ENCODE measurements at regions not wholly inside any gene's neighbourhood (a gene's known extent, or its start where the extent isn't known, plus 50 kb on each side); places are given as distances from the start of the nearest gene placed in this dataset.

DNA sequence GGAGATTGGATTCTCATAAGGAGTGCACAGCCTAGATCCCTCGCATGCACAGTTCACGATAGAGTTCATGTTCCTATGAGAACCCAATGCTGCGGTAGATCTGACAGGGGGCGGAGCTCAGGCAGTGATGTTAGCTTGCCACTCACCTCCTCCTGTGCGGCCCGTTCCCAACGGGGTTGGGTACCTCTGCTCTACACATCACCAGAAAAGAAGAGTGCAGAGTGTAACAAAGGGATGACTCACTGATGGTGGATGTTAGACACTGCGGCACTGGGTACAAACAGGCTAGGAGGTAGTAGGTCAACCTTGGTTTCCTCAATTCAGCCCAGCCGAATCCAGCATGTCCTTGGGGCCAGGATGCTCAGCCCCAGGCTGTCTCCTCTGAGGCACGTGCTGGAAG is 66.8 kb upstream of the CHST15 start:
- Histone ChIP-seq H3K4me3 (ENCODE audit: low read depth, low read length) (no peak overlapping the region), H4K8ac (ENCODE audit: low read depth, low read length) (no peak overlapping the region), H3K79me1 (ENCODE audit: low read length) (peaks cover 3% of the 10 kb centered on the region), H3K9ac (ENCODE audit: low read length) (peak overlapping the region; percentile 12), H3K4ac (ENCODE audit: low read depth, low read length) (no peak overlapping the region), H3K27me3 (ENCODE audit: insufficient read depth, low read length) (peaks cover 4% of the 10 kb centered on the region), H2AFZ (ENCODE audit: insufficient read depth, low read length, poor library complexity) (no peak overlapping the region), H3K27ac (ENCODE audit: low read depth, low read length) (no peak overlapping the region), H2AK5ac (ENCODE audit: low read length) (no peak overlapping the region), H2BK120ac (ENCODE audit: insufficient read depth, low read length, poor library complexity) (no peak overlapping the region), H3K18ac (ENCODE audit: low read length) (no peak overlapping the region), H2BK12ac (ENCODE audit: low read length) (no peak overlapping the region), H3K9me3 (ENCODE audit: insufficient read depth, low read depth, low read length) (peaks cover 6% of the 10 kb centered on the region), H4K12ac (ENCODE audit: low read depth, low read length) (no peak overlapping the region), H2BK5ac (ENCODE audit: low read depth, low read length, poor library complexity) (no peak overlapping the region), H3K4me2 (ENCODE audit: low read length) (no peak overlapping the region), H4K91ac (ENCODE audit: low read depth, low read length) (no peak overlapping the region), H3K23ac (ENCODE audit: low read length) (no peak overlapping the region), H3K36me3 (ENCODE audit: control insufficient read depth in 1 of 2, insufficient read depth in 2 of 2, low read length in 2 of 2) (no peaks in the 10 kb centered on the region), H3K79me2 (ENCODE audit: control insufficient read depth, insufficient read depth, low read length, poor library complexity) (no peaks in the 10 kb centered on the region), H3K4me1 (ENCODE audit: control insufficient read depth in 1 of 2, insufficient read depth in 2 of 2, low read length in 2 of 2) (peaks cover 4 to 21% of the 10 kb centered on the region in 2 experiments), H3K14ac (ENCODE audit: low read length) (no peak overlapping the region)
- WGBS (ENCODE audit: extremely low coverage, insufficient coverage, insufficient read length): no CpG with 5 or more reads among the region's 10 CpGs
- DNase-seq: no peak

DNA sequence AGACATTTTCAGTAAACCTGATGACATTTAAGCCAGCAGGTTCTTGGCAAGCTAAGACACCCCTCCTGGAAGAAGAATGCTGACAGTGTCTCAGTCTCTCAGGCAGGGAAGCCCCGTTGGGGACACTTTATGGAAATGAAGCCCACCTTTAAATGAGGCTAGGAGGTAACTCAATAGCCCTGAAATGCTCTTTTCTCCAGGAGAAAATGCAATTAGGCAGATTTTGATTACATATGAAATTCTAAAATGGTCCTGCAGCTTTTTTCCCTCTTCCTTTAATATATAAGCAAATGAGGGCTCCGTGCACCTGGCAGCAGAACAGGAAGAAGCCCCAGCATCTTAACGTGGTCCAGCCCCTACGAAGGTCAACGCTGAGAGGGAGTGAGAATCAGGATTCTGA is 65.8 kb upstream of the CHST15 start:
- Histone ChIP-seq H2BK120ac (ENCODE audit: insufficient read depth, low read length, poor library complexity) (no peak overlapping the region), H4K12ac (ENCODE audit: low read depth, low read length) (no peak overlapping the region)
- no CpG with 5 or more reads among the region's 5 CpGs for WGBS (ENCODE audit: extremely low coverage, insufficient coverage, insufficient read length)

DNA sequence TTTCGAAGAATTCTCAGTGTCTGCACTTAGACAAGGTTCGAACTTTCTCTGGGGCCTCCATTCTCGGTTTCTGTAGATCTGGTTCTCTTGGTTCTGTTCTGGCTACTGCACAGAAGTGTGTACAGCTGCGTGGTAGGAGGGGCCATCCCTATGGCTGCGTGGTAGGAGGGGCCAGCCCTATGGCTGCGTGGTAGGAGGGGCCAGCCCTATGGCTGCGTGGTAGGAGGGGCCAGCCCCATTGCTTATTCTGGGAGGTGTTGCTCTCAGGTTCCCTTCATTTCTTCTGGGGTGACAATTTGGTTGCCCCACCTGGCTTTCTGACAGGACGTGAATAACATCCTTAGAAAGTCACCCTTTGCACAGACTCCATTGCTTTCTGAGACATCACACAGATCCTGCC is 65.2 kb upstream of the CHST15 start:
- peaks cover 5 to 24% of the 10 kb centered on the region in 2 experiments for H3K4me1 ChIP-seq (ENCODE audit: control insufficient read depth in 1 of 2, insufficient read depth in 2 of 2, low read length in 2 of 2)
- no peak overlapping the region for H2BK12ac ChIP-seq (ENCODE audit: low read length)
- H2BK120ac ChIP-seq (ENCODE audit: insufficient read depth, low read length, poor library complexity): no peak overlapping the region
- no peak overlapping the region for H3K23ac ChIP-seq (ENCODE audit: low read length)
- peaks cover 4% of the 10 kb centered on the region for H3K27me3 ChIP-seq (ENCODE audit: insufficient read depth, low read length)
- no peak overlapping the region for H4K8ac ChIP-seq (ENCODE audit: low read depth, low read length)
- no peak overlapping the region for H3K4ac ChIP-seq (ENCODE audit: low read depth, low read length)
- no peak for DNase-seq
- no peak overlapping the region for H4K12ac ChIP-seq (ENCODE audit: low read depth, low read length)
- no peak overlapping the region for H3K18ac ChIP-seq (ENCODE audit: low read length)
- peaks cover 4% of the 10 kb centered on the region for H3K79me1 ChIP-seq (ENCODE audit: low read length)
- H3K36me3 ChIP-seq (ENCODE audit: control insufficient read depth in 1 of 2, insufficient read depth in 2 of 2, low read length in 2 of 2): no peaks in the 10 kb centered on the region
- WGBS (ENCODE audit: extremely low coverage, insufficient coverage, insufficient read length): no CpG with 5 or more reads among the region's 8 CpGs
- no peak overlapping the region for H2AFZ ChIP-seq (ENCODE audit: insufficient read depth, low read length, poor library complexity)
- no peak overlapping the region for H3K9ac ChIP-seq (ENCODE audit: low read length)
- no peak overlapping the region for H4K91ac ChIP-seq (ENCODE audit: low read depth, low read length)
- H3K9me3 ChIP-seq (ENCODE audit: insufficient read depth, low read depth, low read length): peaks cover 18% of the 10 kb centered on the region
- no peak overlapping the region for H2BK5ac ChIP-seq (ENCODE audit: low read depth, low read length, poor library complexity)
- H3K4me2 ChIP-seq (ENCODE audit: low read length): no peak overlapping the region
- H3K27ac ChIP-seq (ENCODE audit: low read depth, low read length): no peak overlapping the region
- no peaks in the 10 kb centered on the region for H3K79me2 ChIP-seq (ENCODE audit: control insufficient read depth, insufficient read depth, low read length, poor library complexity)
- no peak overlapping the region for H3K14ac ChIP-seq (ENCODE audit: low read length)
- H2AK5ac ChIP-seq (ENCODE audit: low read length): no peak overlapping the region
- H3K4me3 ChIP-seq (ENCODE audit: low read depth, low read length): no peak overlapping the region

More for the DNA sequence above, 65.8 kb upstream of the CHST15 start:
- Histone ChIP-seq H3K27ac (ENCODE audit: low read depth, low read length) (no peak overlapping the region), H3K79me1 (ENCODE audit: low read length) (peaks cover 3% of the 10 kb centered on the region), H3K27me3 (ENCODE audit: insufficient read depth, low read length) (peaks cover 4% of the 10 kb centered on the region), H3K4ac (ENCODE audit: low read depth, low read length) (no peak overlapping the region), H2AFZ (ENCODE audit: insufficient read depth, low read length, poor library complexity) (no peak overlapping the region), H3K9ac (ENCODE audit: low read length) (no peak overlapping the region), H3K36me3 (ENCODE audit: control insufficient read depth in 1 of 2, insufficient read depth in 2 of 2, low read length in 2 of 2) (no peaks in the 10 kb centered on the region), H4K8ac (ENCODE audit: low read depth, low read length) (no peak overlapping the region), H3K4me3 (ENCODE audit: low read depth, low read length) (no peak overlapping the region), H3K14ac (ENCODE audit: low read length) (no peak overlapping the region), H3K18ac (ENCODE audit: low read length) (no peak overlapping the region), H4K91ac (ENCODE audit: low read depth, low read length) (no peak overlapping the region), H2AK5ac (ENCODE audit: low read length) (no peak overlapping the region), H3K9me3 (ENCODE audit: insufficient read depth, low read depth, low read length) (peaks cover 15% of the 10 kb centered on the region), H3K79me2 (ENCODE audit: control insufficient read depth, insufficient read depth, low read length, poor library complexity) (no peaks in the 10 kb centered on the region), H3K4me2 (ENCODE audit: low read length) (no peak overlapping the region), H3K23ac (ENCODE audit: low read length) (no peak overlapping the region), H2BK12ac (ENCODE audit: low read length) (no peak overlapping the region), H3K4me1 (ENCODE audit: control insufficient read depth in 1 of 2, insufficient read depth in 2 of 2, low read length in 2 of 2) (peaks cover 4 to 21% of the 10 kb centered on the region in 2 experiments), H2BK5ac (ENCODE audit: low read depth, low read length, poor library complexity) (no peak overlapping the region)
- DNase-seq: no peak

DNA sequence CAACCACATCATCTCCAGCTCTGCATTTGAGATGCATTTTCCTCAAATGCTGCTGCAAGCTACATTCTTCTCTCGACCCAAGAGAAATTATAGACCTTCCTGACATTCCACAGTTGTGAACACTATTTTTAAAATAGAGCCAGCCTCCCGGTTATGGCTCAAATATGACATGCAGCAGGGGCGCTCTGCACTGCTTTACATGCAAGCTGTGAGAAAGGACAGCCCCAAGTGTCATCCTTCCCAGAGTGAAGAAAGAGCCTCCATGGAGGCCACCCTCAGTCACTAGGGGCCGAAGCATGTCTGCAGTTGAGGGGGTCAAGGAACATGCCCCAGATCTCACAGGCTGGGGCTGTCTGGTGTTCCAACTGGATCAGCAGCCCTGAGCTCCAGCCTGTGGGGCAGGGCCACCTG is 63.9 kb upstream of the CHST15 start:
- Histone ChIP-seq H3K9me3 (ENCODE audit: insufficient read depth, low read depth, low read length) (peaks cover 18% of the 10 kb centered on the region), H2BK5ac (ENCODE audit: low read depth, low read length, poor library complexity) (no peak overlapping the region), H2BK12ac (ENCODE audit: low read length) (no peak overlapping the region), H3K36me3 (ENCODE audit: control insufficient read depth in 1 of 2, insufficient read depth in 2 of 2, low read length in 2 of 2) (no peaks in the 10 kb centered on the region), H3K79me1 (ENCODE audit: low read length) (peaks cover 14% of the 10 kb centered on the region), H2AFZ (ENCODE audit: insufficient read depth, low read length, poor library complexity) (no peak overlapping the region), H3K9ac (ENCODE audit: low read length) (no peak overlapping the region), H4K91ac (ENCODE audit: low read depth, low read length) (no peak overlapping the region), H3K4me1 (ENCODE audit: control insufficient read depth in 1 of 2, insufficient read depth in 2 of 2, low read length in 2 of 2) (peaks cover 16 to 37% of the 10 kb centered on the region in 2 experiments), H4K8ac (ENCODE audit: low read depth, low read length) (no peak overlapping the region), H4K12ac (ENCODE audit: low read depth, low read length) (no peak overlapping the region), H3K27me3 (ENCODE audit: insufficient read depth, low read length) (peaks cover 4% of the 10 kb centered on the region), H2AK5ac (ENCODE audit: low read length) (no peak overlapping the region), H3K79me2 (ENCODE audit: control insufficient read depth, insufficient read depth, low read length, poor library complexity) (no peaks in the 10 kb centered on the region), H3K27ac (ENCODE audit: low read depth, low read length) (no peak overlapping the region), H3K14ac (ENCODE audit: low read length) (no peak overlapping the region), H3K18ac (ENCODE audit: low read length) (no peak overlapping the region), H3K4me2 (ENCODE audit: low read length) (no peak overlapping the region), H2BK120ac (ENCODE audit: insufficient read depth, low read length, poor library complexity) (no peak overlapping the region), H3K4me3 (ENCODE audit: low read depth, low read length) (no peak overlapping the region), H3K4ac (ENCODE audit: low read depth, low read length) (no peak overlapping the region), H3K23ac (ENCODE audit: low read length) (no peak overlapping the region)
- WGBS (ENCODE audit: extremely low coverage, insufficient coverage, insufficient read length): no CpG with 5 or more reads among the region's 4 CpGs
- DNase-seq: peak in 1 of 2 donors; percentile 34
